ENCODE measurements at regions not wholly inside any gene's neighbourhood (a gene's known extent, or its start where the extent isn't known, plus 50 kb on each side); places are given as distances from the start of the nearest gene placed in this dataset.

DNA sequence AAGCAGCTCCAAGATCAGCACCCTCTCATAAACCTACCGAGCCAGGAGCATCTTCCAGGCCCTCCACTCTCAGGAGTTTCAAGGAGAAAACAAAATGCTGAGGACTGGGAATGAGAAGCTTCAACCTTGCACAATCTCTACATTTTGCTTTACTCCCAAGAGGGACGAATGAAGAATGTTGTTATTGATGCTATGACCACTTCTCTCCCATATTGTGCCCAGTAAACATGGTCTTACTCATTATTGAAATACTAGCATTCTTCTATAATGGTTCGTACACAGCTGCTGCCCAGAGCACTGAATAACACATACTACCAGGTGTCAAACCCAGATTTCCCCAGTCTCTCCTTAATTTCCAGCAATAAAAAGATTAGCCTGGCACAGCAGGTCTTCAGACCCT, 63.4 kb upstream of the BET1 start:
- no peak for DNase-seq (ENCODE audit: insufficient read length, low spot score)
- TF ChIP-seq SPI1 (IDR thresholded peaks at IDR 0.05; ENCODE audit: low read depth, low read length) = no peak
- TF ChIP-seq POLR2AphosphoS5 (IDR thresholded peaks at IDR 0.05; ENCODE audit: low read depth, low read length) = no peak
- TF ChIP-seq TAF1 (IDR thresholded peaks at IDR 0.05; ENCODE audit: low read depth, low read length) = no peak
- no peak for TF ChIP-seq PAX5 (IDR thresholded peaks at IDR 0.05; ENCODE audit: insufficient read depth, low read length, severe bottlenecking)
- TF ChIP-seq POLR2A (IDR thresholded peaks at IDR 0.05; ENCODE audit: low read depth, low read length) = no peak
- no peak for TF ChIP-seq POU2F2 (IDR thresholded peaks at IDR 0.05; ENCODE audit: low read depth, low read length)
- no peak for FAIRE-seq

- DNase-seq (ENCODE audit: insufficient read length, low spot score) (no peak), FAIRE-seq (no peak)
- TF ChIP-seq SPI1 (IDR thresholded peaks at IDR 0.05; ENCODE audit: low read depth, low read length) (no peak), POLR2AphosphoS5 (IDR thresholded peaks at IDR 0.05; ENCODE audit: low read depth, low read length) (no peak), PAX5 (IDR thresholded peaks at IDR 0.05; ENCODE audit: insufficient read depth, low read length, severe bottlenecking) (no peak), POLR2A (IDR thresholded peaks at IDR 0.05; ENCODE audit: low read depth, low read length) (no peak), TAF1 (IDR thresholded peaks at IDR 0.05; ENCODE audit: low read depth, low read length) (no peak), POU2F2 (IDR thresholded peaks at IDR 0.05; ENCODE audit: low read depth, low read length) (no peak)
Observed at GRCh38 chr7:94069162-94069739, 65.1 kb upstream of the BET1 start.

DNA sequence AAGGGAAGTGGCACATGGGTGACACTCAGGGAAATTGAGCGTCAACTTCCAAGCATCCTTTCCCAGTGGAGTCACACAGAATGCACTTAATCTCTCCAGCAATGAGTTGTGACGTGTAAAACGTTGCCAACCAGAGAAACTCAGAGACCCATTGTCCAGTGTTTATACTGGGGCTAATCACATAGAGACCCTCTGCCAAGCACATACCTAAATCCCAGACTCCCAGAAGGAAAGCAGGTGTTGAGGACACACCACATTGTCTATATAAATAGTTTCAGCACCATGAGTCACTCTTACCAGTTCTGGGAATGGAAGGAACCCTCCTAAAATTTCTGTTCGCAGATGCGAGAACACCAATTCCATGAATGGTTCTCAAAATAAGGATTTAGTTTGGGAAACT, 76.4 kb upstream of the BET1 start:
- TF ChIP-seq POLR2A (IDR thresholded peaks at IDR 0.05; ENCODE audit: low read depth, low read length) (no peak), PAX5 (IDR thresholded peaks at IDR 0.05; ENCODE audit: insufficient read depth, low read length, severe bottlenecking) (no peak), POU2F2 (IDR thresholded peaks at IDR 0.05; ENCODE audit: low read depth, low read length) (no peak), TAF1 (IDR thresholded peaks at IDR 0.05; ENCODE audit: low read depth, low read length) (no peak), POLR2AphosphoS5 (IDR thresholded peaks at IDR 0.05; ENCODE audit: low read depth, low read length) (no peak), SPI1 (IDR thresholded peaks at IDR 0.05; ENCODE audit: low read depth, low read length) (no peak)
- no peak for FAIRE-seq
- no peak for DNase-seq (ENCODE audit: insufficient read length, low spot score)

DNA sequence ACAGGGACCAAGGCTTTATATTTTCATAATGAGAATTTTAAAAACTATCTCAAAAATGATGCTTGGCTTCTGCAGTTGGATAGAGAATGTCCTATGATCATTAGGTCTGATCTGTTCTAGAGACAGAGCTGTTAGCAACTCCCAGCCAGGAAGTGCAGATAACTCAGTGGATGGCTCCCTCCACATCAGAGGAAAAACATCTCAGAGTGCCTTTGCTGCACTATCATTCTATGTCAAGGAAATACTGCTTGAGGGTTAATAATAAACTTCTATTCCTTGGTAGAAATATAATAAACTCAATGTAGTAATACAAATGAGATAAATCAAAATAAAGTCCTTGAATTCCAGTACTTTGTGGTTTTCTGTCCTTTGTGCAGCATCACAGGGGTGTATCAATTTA, 78.0 kb upstream of the BET1 start:
- TF ChIP-seq POU2F2 (IDR thresholded peaks at IDR 0.05; ENCODE audit: low read depth, low read length) = no peak
- TF ChIP-seq PAX5 (IDR thresholded peaks at IDR 0.05; ENCODE audit: insufficient read depth, low read length, severe bottlenecking) = no peak
- no peak for TF ChIP-seq TAF1 (IDR thresholded peaks at IDR 0.05; ENCODE audit: low read depth, low read length)
- no peak for TF ChIP-seq POLR2A (IDR thresholded peaks at IDR 0.05; ENCODE audit: low read depth, low read length)
- no peak for TF ChIP-seq POLR2AphosphoS5 (IDR thresholded peaks at IDR 0.05; ENCODE audit: low read depth, low read length)
- no peak for TF ChIP-seq SPI1 (IDR thresholded peaks at IDR 0.05; ENCODE audit: low read depth, low read length)
- FAIRE-seq = no peak
- no peak for DNase-seq (ENCODE audit: insufficient read length, low spot score)

- peak; percentile 26 for DNase-seq (ENCODE audit: insufficient read length, low spot score)
- 0 out of 2 replicates have a peak, but pooled peaks have one; percentile 16 for TF ChIP-seq POU2F2 (IDR thresholded peaks at IDR 0.05; ENCODE audit: low read depth, low read length)
- no peak for TF ChIP-seq SPI1 (IDR thresholded peaks at IDR 0.05; ENCODE audit: low read depth, low read length)
- peak; percentile 95 for FAIRE-seq
Observed at GRCh38 chr7:94087664-94088352, 83.7 kb upstream of the BET1 start.

DNA sequence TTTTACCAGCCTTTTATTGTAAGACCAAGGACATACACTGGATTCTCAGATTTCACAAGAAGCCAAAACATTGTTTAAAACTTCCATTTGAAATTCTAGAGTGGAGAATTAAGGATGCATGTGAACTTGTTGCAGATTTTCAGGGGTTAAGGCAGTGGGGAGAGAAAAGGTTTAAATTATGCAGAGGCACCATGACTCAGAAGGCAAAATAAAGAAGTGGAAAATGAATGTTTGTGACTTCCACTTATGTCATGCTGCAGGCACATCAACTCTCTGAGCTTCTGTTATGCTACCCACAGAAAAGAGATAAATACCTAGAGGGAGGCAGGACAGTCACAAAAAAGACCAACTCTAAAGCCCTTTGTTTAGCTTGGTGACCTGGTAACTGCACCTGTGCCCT, 84.4 kb upstream of the BET1 start:
- no peak for TF ChIP-seq POLR2AphosphoS5 (IDR thresholded peaks at IDR 0.05; ENCODE audit: low read depth, low read length)
- no peak for TF ChIP-seq SPI1 (IDR thresholded peaks at IDR 0.05; ENCODE audit: low read depth, low read length)
- no peak for TF ChIP-seq TAF1 (IDR thresholded peaks at IDR 0.05; ENCODE audit: low read depth, low read length)
- no peak for TF ChIP-seq POU2F2 (IDR thresholded peaks at IDR 0.05; ENCODE audit: low read depth, low read length)
- no peak for TF ChIP-seq POLR2A (IDR thresholded peaks at IDR 0.05; ENCODE audit: low read depth, low read length)
- TF ChIP-seq PAX5 (IDR thresholded peaks at IDR 0.05; ENCODE audit: insufficient read depth, low read length, severe bottlenecking) = no peak
- DNase-seq (ENCODE audit: insufficient read length, low spot score) = no peak
- peak; percentile 41 for FAIRE-seq

- DNase-seq (ENCODE audit: insufficient read length, low spot score) (no peak), FAIRE-seq (no peak)
- no peak for TF ChIP-seq POU2F2 (IDR thresholded peaks at IDR 0.05; ENCODE audit: low read depth, low read length)
- TF ChIP-seq POLR2AphosphoS5 (IDR thresholded peaks at IDR 0.05; ENCODE audit: low read depth, low read length) = no peak
- no peak for TF ChIP-seq TAF1 (IDR thresholded peaks at IDR 0.05; ENCODE audit: low read depth, low read length)
- TF ChIP-seq PAX5 (IDR thresholded peaks at IDR 0.05; ENCODE audit: insufficient read depth, low read length, severe bottlenecking) = no peak
- TF ChIP-seq POLR2A (IDR thresholded peaks at IDR 0.05; ENCODE audit: low read depth, low read length) = no peak
- TF ChIP-seq SPI1 (IDR thresholded peaks at IDR 0.05; ENCODE audit: low read depth, low read length) = no peak
Observed at GRCh38 chr7:94089806-94090205, 85.7 kb upstream of the BET1 start.

GRCh38 chr7:94092980-94093379, 88.8 kb upstream of the BET1 start:
- TF ChIP-seq TAF1 (IDR thresholded peaks at IDR 0.05; ENCODE audit: low read depth, low read length) = no peak
- TF ChIP-seq POU2F2 (IDR thresholded peaks at IDR 0.05; ENCODE audit: low read depth, low read length) = no peak
- TF ChIP-seq PAX5 (IDR thresholded peaks at IDR 0.05; ENCODE audit: insufficient read depth, low read length, severe bottlenecking) = no peak
- no peak for TF ChIP-seq POLR2A (IDR thresholded peaks at IDR 0.05; ENCODE audit: low read depth, low read length)
- DNase-seq (ENCODE audit: insufficient read length, low spot score) = no peak
- no peak for FAIRE-seq

DNA sequence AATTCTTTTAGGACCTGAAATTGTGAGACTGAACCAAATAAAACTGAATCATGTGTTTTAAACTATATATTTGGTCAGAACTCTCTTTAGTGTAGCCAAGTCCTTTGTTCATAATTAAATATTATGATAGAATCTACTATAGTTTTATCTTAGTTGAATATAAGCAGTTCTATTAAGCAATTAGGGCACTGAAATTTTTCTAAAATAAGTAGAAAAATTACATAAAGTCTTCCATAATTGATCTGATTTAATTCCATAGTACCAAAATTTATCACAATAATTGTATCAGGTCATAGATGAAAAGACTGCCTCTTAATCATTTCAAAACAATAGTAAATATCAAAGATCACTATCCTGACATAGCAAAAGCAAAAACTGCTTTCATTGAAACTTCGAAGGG, 90.1 kb upstream of the BET1 start:
- TF ChIP-seq TAF1 (IDR thresholded peaks at IDR 0.05; ENCODE audit: low read depth, low read length) = no peak
- no peak for TF ChIP-seq PAX5 (IDR thresholded peaks at IDR 0.05; ENCODE audit: insufficient read depth, low read length, severe bottlenecking)
- TF ChIP-seq POLR2AphosphoS5 (IDR thresholded peaks at IDR 0.05; ENCODE audit: low read depth, low read length) = no peak
- no peak for TF ChIP-seq SPI1 (IDR thresholded peaks at IDR 0.05; ENCODE audit: low read depth, low read length)
- no peak for DNase-seq (ENCODE audit: insufficient read length, low spot score)
- no peak for FAIRE-seq

Measured in GM12891 (cell line).